ENCODE measurements at regions not wholly inside any gene's neighbourhood (a gene's known extent, or its start where the extent isn't known, plus 50 kb on each side); places are given as distances from the start of the nearest gene placed in this dataset.

- H3K4me3 ChIP-seq (ENCODE audit: low read depth, low read length) = no peak overlapping the region
- TF ChIP-seq POLR2A (IDR thresholded peaks at IDR 0.05; ENCODE audit: extremely low read depth, insufficient read length) = no peak
- TF ChIP-seq MYC (IDR thresholded peaks at IDR 0.05; ENCODE audit: low read depth, low read length) = no peak
- TF ChIP-seq MAX (IDR thresholded peaks at IDR 0.05; ENCODE audit: low read depth, low read length) = no peak
- no peak for TF ChIP-seq CTCF (IDR thresholded peaks at IDR 0.05; ENCODE audit: low read depth, low read length)
- DNase-seq (ENCODE audit: low read depth) = no peak
Measured at GRCh38 chr2:7800031-7800430, 881.8 kb upstream of the ID2 start.

- TF ChIP-seq MAX (IDR thresholded peaks at IDR 0.05; ENCODE audit: low read depth, low read length) (no peak), CTCF (IDR thresholded peaks at IDR 0.05; ENCODE audit: low read depth, low read length) (no peak), POLR2A (IDR thresholded peaks at IDR 0.05; ENCODE audit: extremely low read depth, insufficient read length) (no peak), MYC (IDR thresholded peaks at IDR 0.05; ENCODE audit: low read depth, low read length) (no peak)
- H3K4me3 ChIP-seq (ENCODE audit: low read depth, low read length) = no peak overlapping the region
- DNase-seq (ENCODE audit: low read depth) = no peak
Measured at GRCh38 chr2:7801212-7801611, 880.6 kb upstream of the ID2 start.

- DNase-seq (ENCODE audit: low read depth) = no peak
- H3K4me3 ChIP-seq (ENCODE audit: low read depth, low read length) = no peak overlapping the region
- no peak for TF ChIP-seq MYC (IDR thresholded peaks at IDR 0.05; ENCODE audit: low read depth, low read length)
- no peak for TF ChIP-seq POLR2A (IDR thresholded peaks at IDR 0.05; ENCODE audit: extremely low read depth, insufficient read length)
- TF ChIP-seq CTCF (IDR thresholded peaks at IDR 0.05; ENCODE audit: low read depth, low read length) = no peak
- TF ChIP-seq MAX (IDR thresholded peaks at IDR 0.05; ENCODE audit: low read depth, low read length) = no peak
Measured at GRCh38 chr2:7803515-7803914, 878.3 kb upstream of the ID2 start.

GRCh38 chr2:7809640-7810039, 872.2 kb upstream of the ID2 start:
- TF ChIP-seq MAX (IDR thresholded peaks at IDR 0.05; ENCODE audit: low read depth, low read length) (no peak), CTCF (IDR thresholded peaks at IDR 0.05; ENCODE audit: low read depth, low read length) (peak; percentile 3), POLR2A (IDR thresholded peaks at IDR 0.05; ENCODE audit: extremely low read depth, insufficient read length) (no peak), MYC (IDR thresholded peaks at IDR 0.05; ENCODE audit: low read depth, low read length) (no peak)
- no peak overlapping the region for H3K4me3 ChIP-seq (ENCODE audit: low read depth, low read length)
- peak; percentile 8 for DNase-seq (ENCODE audit: low read depth)

GRCh38 chr2:7811073-7811472, 870.8 kb upstream of the ID2 start:
- no peak for DNase-seq (ENCODE audit: low read depth)
- TF ChIP-seq CTCF (IDR thresholded peaks at IDR 0.05; ENCODE audit: low read depth, low read length) (no peak), MYC (IDR thresholded peaks at IDR 0.05; ENCODE audit: low read depth, low read length) (no peak), POLR2A (IDR thresholded peaks at IDR 0.05; ENCODE audit: extremely low read depth, insufficient read length) (no peak), MAX (IDR thresholded peaks at IDR 0.05; ENCODE audit: low read depth, low read length) (no peak)

More at GRCh38 chr2:7811073-7811472, 870.8 kb upstream of the ID2 start:
- H3K4me3 ChIP-seq (ENCODE audit: low read depth, low read length) = no peak overlapping the region

Measured in NB4 (cell line).